A549 (cell line): ENCODE measurements at regions not wholly inside any gene's neighbourhood (a gene's known extent, or its start where the extent isn't known, plus 50 kb on each side); places are given as distances from the start of the nearest gene placed in this dataset.
A peak's percentile ranks its signal among the peaks of the same experiment; 100 is the strongest.

Experiments
- ATAC-seq, 2 experiments: fragments of 200-7000 bp in 1 of 2; fragments of >200 bp in 1 of 2; cut with Nextera tagmentation in 1 of 2; cut with Tn5 transposase in 1 of 2; 3 replicates each; pipeline versions ENCODE4 v1.8.0 to v1.9.1; 2018 to 2020; ENCODE audit warnings: mild to moderate bottlenecking in 1 of 2, moderate library complexity in 1 of 2
- CTCF ChIA-PET: fragments of 300-600 bp; sonication (Branson Sonifier 250); formaldehyde crosslinking; extraction: SDS; loops from one replicate; lab custom pipeline; 2021; ENCODE audit warnings: antibody characterized with exemption, inconsistent platforms; lab: Yijun Ruan, JAX
- POLR2A ChIA-PET: fragments of 350-600 bp; formaldehyde crosslinking; extraction: SDS; loops from one replicate; lab custom pipeline; 2021; ENCODE audit warnings: antibody characterized with exemption, inconsistent platforms; lab: Yijun Ruan, JAX
- DNase-seq, 2 experiments: peaks; one replicate each; pipeline versions ENCODE4 v3.0.0 to v3.0.0-alpha.2; 2011 to 2016; ENCODE audit warnings: low read depth in 1 of 2, low spot score in 1 of 2
- FAIRE-seq: peaks from 2 replicates; lab custom pipeline; 2011; peaks lifted over from hg19 to GRCh38; lab: Jason Lieb, UNC
- H3K27ac ChIP-seq, 2 experiments: fragments of >200 bp; sonication (Bioruptor Twin); formaldehyde crosslinking; 3 replicates each; pipeline ENCODE4 v1.5.1; 2016 to 2017
- H3K4me1 ChIP-seq: fragments of >200 bp; sonication (Bioruptor Twin); formaldehyde crosslinking; 3 replicates; pipeline ENCODE4 v1.6.1; 2016
- H3K4me2 ChIP-seq: fragments of >200 bp; sonication (Bioruptor Twin); formaldehyde crosslinking; 3 replicates; pipeline ENCODE4 v1.6.1; 2016
- H3K4me3 ChIP-seq: fragments of >200 bp; sonication (Bioruptor Twin); formaldehyde crosslinking; 3 replicates; pipeline ENCODE4 v1.5.1; 2016
- H3K9me3 ChIP-seq: fragments of >200 bp; sonication (Bioruptor Twin); formaldehyde crosslinking; 3 replicates; pipeline ENCODE4 v1.6.1; 2016
- BHLHE40 ChIP-seq: IDR thresholded peaks from 2 replicates; pipeline ENCODE4 v1.6.1; 2012; ENCODE audit warnings: low read depth, low read length, inconsistent platforms
- CBX8 ChIP-seq: fragments of 200-600 bp; sonication (generic); IDR thresholded peaks from 2 replicates; pipeline ENCODE4 v1.6.1; 2016
- CHD2 ChIP-seq: fragments of 150-350 bp; IDR thresholded peaks from 2 replicates; pipeline ENCODE4 v1.6.1; 2014; ENCODE audit warnings: low read length; ENCODE audit not compliant: partially characterized antibody
- CHD4 ChIP-seq: fragments of 200-600 bp; sonication (generic); IDR thresholded peaks from 2 replicates; pipeline ENCODE4 v1.6.1; 2016; ENCODE audit warnings: antibody characterized with exemption, mild to moderate bottlenecking, borderline replicate concordance
- EHF ChIP-seq: fragments of 250-450 bp; sonication (Bioruptor Pico); IDR thresholded peaks from 2 replicates; pipeline ENCODE4 v1.5.0; 2020; ENCODE audit warnings: mild to moderate bottlenecking
- EHMT2 ChIP-seq: fragments of 200-600 bp; sonication (generic); IDR thresholded peaks from 2 replicates; pipeline ENCODE4 v1.6.1; 2016; ENCODE audit warnings: antibody characterized with exemption, low read depth, mild to moderate bottlenecking, moderate library complexity
- EP300 ChIP-seq, 2 experiments: fragments of >200 bp; sonication (Bioruptor Twin); formaldehyde crosslinking; IDR thresholded peaks; 2 replicates in 1 of 2; 3 replicates in 1 of 2; pipeline ENCODE4 v1.6.1; 2016 to 2017
- FOSB ChIP-seq: fragments of 250-450 bp; sonication (Bioruptor Pico); IDR thresholded peaks from 2 replicates; pipeline ENCODE4 v1.5.0; 2020; ENCODE audit warnings: mild to moderate bottlenecking, moderate library complexity
- FOSL2 ChIP-seq, 2 experiments: fragments of 450-650 bp in 1 of 2; fragments of >200 bp in 1 of 2; sonication (Bioruptor Twin) in 1 of 2; formaldehyde crosslinking; IDR thresholded peaks; 2 replicates each; pipeline versions ENCODE4 v1.5.0 to v1.6.1; 2016 to 2020; ENCODE audit warnings: mild to moderate bottlenecking in 1 of 2, moderate library complexity in 1 of 2
- HDAC2 ChIP-seq: fragments of 200-600 bp; sonication (generic); IDR thresholded peaks from 2 replicates; pipeline ENCODE4 v1.6.1; 2016
- HOXB5 ChIP-seq: fragments of 250-450 bp; sonication (Bioruptor Pico); IDR thresholded peaks from 2 replicates; pipeline ENCODE4 v1.5.0; 2020; ENCODE audit warnings: mild to moderate bottlenecking, moderate library complexity
- JUN ChIP-seq, 2 experiments: fragments of >200 bp; sonication (Bioruptor Twin); formaldehyde crosslinking; IDR thresholded peaks; 2 replicates in 1 of 2; 3 replicates in 1 of 2; pipeline ENCODE4 v1.6.1; 2016 to 2017
- KDM5A ChIP-seq: fragments of 200-600 bp; sonication (generic); IDR thresholded peaks from 2 replicates; pipeline ENCODE4 v1.6.1; 2016; ENCODE audit warnings: antibody characterized with exemption, mild to moderate bottlenecking
- MAFK ChIP-seq: fragments of 450-650 bp; IDR thresholded peaks from 2 replicates; pipeline ENCODE4 v1.6.1; 2014; ENCODE audit not compliant: partially characterized antibody
- MAX ChIP-seq: IDR thresholded peaks from 2 replicates; pipeline ENCODE4 v1.6.1; 2012
- NFE2L2 ChIP-seq: fragments of 150-350 bp; conservative IDR thresholded peaks from 2 replicates; pipeline ENCODE4 v1.6.1; 2014; ENCODE audit warnings: low read length
- NPAS2 ChIP-seq: fragments of 250-450 bp; sonication (Bioruptor Pico); IDR thresholded peaks from 2 replicates; pipeline ENCODE4 v1.8.0; 2022; ENCODE audit warnings: mild to moderate bottlenecking, moderate library complexity, borderline replicate concordance
- PBX3 ChIP-seq: IDR thresholded peaks from 2 replicates; pipeline ENCODE4 v1.6.1; 2012
- PHF8 ChIP-seq: fragments of 200-600 bp; sonication (generic); IDR thresholded peaks from 2 replicates; pipeline ENCODE4 v1.6.1; 2016; ENCODE audit warnings: low read depth, mild to moderate bottlenecking, antibody characterized with exemption, moderate library complexity, borderline replicate concordance
- POLR2AphosphoS2 ChIP-seq: conservative IDR thresholded peaks from 2 replicates; pipeline ENCODE4 v1.6.1; 2012; ENCODE audit warnings: low read length, improper control_type of control experiment, inconsistent platforms
- RAD21 ChIP-seq, 2 experiments: fragments of >200 bp in 1 of 2; sonication (Bioruptor Twin) in 1 of 2; formaldehyde crosslinking in 1 of 2; IDR thresholded peaks in 1 of 2; conservative IDR thresholded peaks in 1 of 2; 2 replicates in 1 of 2; 3 replicates in 1 of 2; pipeline ENCODE4 v1.6.1; 2012 to 2018; ENCODE audit warnings: inconsistent platforms in 1 of 2
- RARB ChIP-seq: fragments of 250-450 bp; sonication (Bioruptor Pico); IDR thresholded peaks from 2 replicates; pipeline ENCODE4 v1.8.0; 2021; ENCODE audit warnings: mild to moderate bottlenecking, moderate library complexity
- RFX5 ChIP-seq: fragments of 450-650 bp; IDR thresholded peaks from 2 replicates; pipeline ENCODE4 v1.7.1; 2014; ENCODE audit warnings: antibody characterized with exemption, mild to moderate bottlenecking, moderate library complexity
- RNF2 ChIP-seq: fragments of 200-600 bp; sonication (generic); IDR thresholded peaks from 2 replicates; pipeline ENCODE4 v1.6.1; 2016; ENCODE audit warnings: low read depth, mild to moderate bottlenecking, antibody characterized with exemption, moderate library complexity, borderline replicate concordance
- SREBF2 ChIP-seq: fragments of 450-650 bp; IDR thresholded peaks from 2 replicates; pipeline ENCODE4 v1.6.1; 2014; ENCODE audit warnings: mild to moderate bottlenecking, moderate library complexity
- ZNF302 ChIP-seq: fragments of 250-450 bp; sonication (Bioruptor Pico); IDR thresholded peaks from 2 replicates; pipeline ENCODE4 v1.9.0; 2021; ENCODE audit warnings: inconsistent platforms, mild to moderate bottlenecking, moderate library complexity
- ZSCAN20 ChIP-seq: fragments of 250-450 bp; sonication (Bioruptor Pico); IDR thresholded peaks from 2 replicates; pipeline ENCODE4 v1.8.0; 2022; ENCODE audit warnings: mild to moderate bottlenecking, moderate library complexity
- WGBS: methylation state at CpG from one replicate; pipeline ENCODE4 v1.1.6; 2017; ENCODE audit errors: missing lambda C conversion rate; 5-methylcytosine and 5-hydroxymethylcytosine counted together

GRCh38 chr5:167140548-167141291 is 1150.7 kb upstream of the WWC1 start:
- Histone ChIP-seq H3K27ac (no peak overlapping the region), H3K4me2 (no peak overlapping the region), H3K4me1 (no peaks in the 10 kb centered on the region), H3K9me3 (no peaks in the 10 kb centered on the region), H3K4me3 (no peak overlapping the region)
- FAIRE-seq (no peak), DNase-seq (no peak), ATAC-seq (no peak)
- POLR2A ChIA-PET = no interaction called here
- no peak for TF ChIP-seq SREBF2
- TF ChIP-seq PHF8 = no peak
- CTCF ChIA-PET = no interaction called here
- 47% methylated on average over 8 of the region's 8 CpGs for WGBS

GRCh38 chr5:167143716-167144115 is 1147.7 kb upstream of the WWC1 start:
- no peaks in the 10 kb centered on the region for H3K4me1 ChIP-seq
- no peak for FAIRE-seq
- no peak for ATAC-seq
- H3K4me2 ChIP-seq = no peak overlapping the region
- ChIA-PET POLR2A (no interaction called here), CTCF (no interaction called here)
- H3K4me3 ChIP-seq = no peak overlapping the region
- DNase-seq = peak in 1 of 2 experiments; percentile 14
- no peaks in the 10 kb centered on the region for H3K9me3 ChIP-seq
- H3K27ac ChIP-seq = no peak overlapping the region
- 31% methylated on average over 9 of the region's 9 CpGs for WGBS
- TF ChIP-seq RAD21 (conservative IDR thresholded peaks at IDR 0.05 in 1 of 2, IDR thresholded peaks at IDR 0.05 in 1 of 2) (no peak), RFX5 (no peak), BHLHE40 (no peak), JUN (IDR thresholded peaks at IDR 0.05) (no peak), FOSL2 (IDR thresholded peaks at IDR 0.05) (no peak), FOSL2 (CRISPR knock-in tag; IDR thresholded peaks at IDR 0.05) (no peak), POLR2AphosphoS2 (no peak), MAX (no peak), RARB (CRISPR knock-in tag) (no peak), ZSCAN20 (CRISPR knock-in tag) (no peak)

- POLR2A ChIA-PET = no interaction called here
- ATAC-seq = no peak
- no peaks in the 10 kb centered on the region for H3K9me3 ChIP-seq
- WGBS = 12% methylated on average over 7 of the region's 7 CpGs
- H3K27ac ChIP-seq = no peak overlapping the region
- TF ChIP-seq MAFK (no peak), KDM5A (no peak), HDAC2 (no peak), RFX5 (no peak), NPAS2 (CRISPR knock-in tag) (no peak), RNF2 (no peak), BHLHE40 (no peak), PHF8 (no peak), FOSB (CRISPR knock-in tag) (no peak), EP300 (IDR thresholded peaks at IDR 0.05) (no peak), NFE2L2 (no peak), CBX8 (no peak), ZSCAN20 (CRISPR knock-in tag) (no peak), PBX3 (no peak), EHF (CRISPR knock-in tag) (no peak), CHD4 (no peak), HOXB5 (CRISPR knock-in tag) (no peak), CHD2 (no peak), EHMT2 (no peak), ZNF302 (CRISPR knock-in tag) (no peak)
- TF ChIP-seq, all 56 proteins: peak for 0
- Histone ChIP-seq H3K4me3 (no peak overlapping the region), H3K4me1 (no peaks in the 10 kb centered on the region), H3K4me2 (no peak overlapping the region)
- CTCF ChIA-PET = no interaction called here
- no peak for DNase-seq
- FAIRE-seq = no peak
Measured at GRCh38 chr5:167145841-167146240, 1145.6 kb upstream of the WWC1 start.
